ENCODE measurements at regions not wholly inside any gene's neighbourhood (a gene's known extent, or its start where the extent isn't known, plus 50 kb on each side); places are given as distances from the start of the nearest gene placed in this dataset.

DNA sequence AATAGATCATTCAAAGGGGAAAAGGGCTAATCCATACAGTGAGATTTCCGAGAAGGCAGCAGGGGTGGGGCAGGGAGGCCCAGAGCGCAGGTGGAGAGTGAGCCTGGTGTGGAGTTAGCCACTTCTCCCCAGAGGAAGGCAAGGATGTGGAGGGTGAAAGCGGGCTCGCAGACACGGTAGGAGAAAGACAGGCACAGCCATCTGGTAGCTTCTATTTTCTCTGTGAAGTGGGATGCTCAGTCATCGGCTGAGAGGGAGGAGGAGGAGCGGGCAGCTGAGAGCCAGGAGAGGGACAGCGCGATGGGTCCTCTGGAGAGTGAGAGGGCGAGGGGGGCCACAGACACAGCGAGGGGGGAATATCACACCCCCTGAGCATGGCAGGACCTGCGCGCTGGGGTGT is 153.3 kb upstream of the NDUFV2 start:
- TF ChIP-seq GATA2 (IDR thresholded peaks at IDR 0.05; ENCODE audit: low read depth, low read length) = peak; percentile 60
- TF ChIP-seq GATA3 (IDR thresholded peaks at IDR 0.05; ENCODE audit: low read depth, low read length) = no peak
